Erythroblast (primary cell): ENCODE measurements at regions not wholly inside any gene's neighbourhood (a gene's known extent, or its start where the extent isn't known, plus 50 kb on each side); places are given as distances from the start of the nearest gene placed in this dataset.

Experiments used
- GATA1 ChIP-seq: IDR thresholded peaks from 2 replicates; pipeline ENCODE4 v1.6.1; 2011; ENCODE audit warnings: low read depth, mild to moderate bottlenecking, control low read depth, low read length, moderate library complexity
- POLR2A ChIP-seq: IDR thresholded peaks from 2 replicates; pipeline ENCODE4 v1.6.1; 2011; ENCODE audit warnings: mild to moderate bottlenecking, low read length

DNA sequence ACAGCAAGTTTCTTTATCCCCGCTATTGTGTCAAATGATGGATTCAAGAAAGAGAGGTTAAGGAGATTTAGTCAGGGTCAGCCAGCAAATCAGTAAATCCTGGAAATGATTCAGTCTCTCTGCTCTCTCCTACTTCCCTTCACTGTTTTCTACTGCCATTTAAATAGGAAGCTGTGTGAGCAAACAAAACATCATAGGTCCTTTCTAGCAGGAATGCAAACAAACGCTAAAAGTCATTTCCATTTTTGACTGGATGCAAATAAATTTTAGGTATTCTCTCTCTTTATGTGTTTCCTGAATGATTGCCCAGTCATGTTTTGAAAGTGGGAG, 299.4 kb upstream of the RORA start:
- TF ChIP-seq POLR2A = no peak
- no peak for TF ChIP-seq GATA1
